Rectal smooth muscle tissue (tissue), 1 donor: ENCODE measurements at regions not wholly inside any gene's neighbourhood (a gene's known extent, or its start where the extent isn't known, plus 50 kb on each side); places are given as distances from the start of the nearest gene placed in this dataset.

Experiments
- H3K27ac ChIP-seq: one replicate; pipeline ENCODE4 v1.7.0; 2013; ENCODE audit warnings: low read depth, low read length, inconsistent platforms
- H3K27me3 ChIP-seq: one replicate; pipeline ENCODE4 v1.7.0; 2013; ENCODE audit warnings: low read length; ENCODE audit not compliant: control insufficient read depth, insufficient read depth
- H3K36me3 ChIP-seq: one replicate; pipeline ENCODE4 v1.7.0; 2013; ENCODE audit warnings: low read length; ENCODE audit not compliant: control insufficient read depth, insufficient read depth
- H3K4me1 ChIP-seq: one replicate; pipeline ENCODE4 v1.7.0; 2013; ENCODE audit warnings: low read length; ENCODE audit not compliant: control insufficient read depth, insufficient read depth
- H3K4me3 ChIP-seq: one replicate; pipeline ENCODE4 v1.7.0; 2013; ENCODE audit warnings: low read length
- H3K9ac ChIP-seq: one replicate; pipeline ENCODE4 v1.7.0; 2013; ENCODE audit warnings: low read length

- H3K27ac ChIP-seq = no peak overlapping the region
- no peaks in the 10 kb centered on the region for H3K27me3 ChIP-seq
- no peaks in the 10 kb centered on the region for H3K4me1 ChIP-seq
- no peak overlapping the region for H3K9ac ChIP-seq
- no peak overlapping the region for H3K4me3 ChIP-seq
- no peaks in the 10 kb centered on the region for H3K36me3 ChIP-seq
Observed at GRCh38 chr1:95551201-95551600, 317.2 kb downstream of the RWDD3 start.

- no peaks in the 10 kb centered on the region for H3K36me3 ChIP-seq
- no peaks in the 10 kb centered on the region for H3K27me3 ChIP-seq
- no peak overlapping the region for H3K9ac ChIP-seq
- H3K4me3 ChIP-seq = no peak overlapping the region
- H3K27ac ChIP-seq = no peak overlapping the region
- H3K4me1 ChIP-seq = no peaks in the 10 kb centered on the region
Observed at GRCh38 chr1:95553595-95553994, 319.6 kb downstream of the RWDD3 start.

- no peaks in the 10 kb centered on the region for H3K4me1 ChIP-seq
- no peak overlapping the region for H3K9ac ChIP-seq
- no peak overlapping the region for H3K27ac ChIP-seq
- no peaks in the 10 kb centered on the region for H3K27me3 ChIP-seq
- no peak overlapping the region for H3K4me3 ChIP-seq
- no peaks in the 10 kb centered on the region for H3K36me3 ChIP-seq
Observed at GRCh38 chr1:95554408-95554807, 320.4 kb downstream of the RWDD3 start.

GRCh38 chr1:95558791-95559190 lies 324.8 kb downstream of the RWDD3 start:
- H3K4me1 ChIP-seq = no peaks in the 10 kb centered on the region
- H3K27ac ChIP-seq = no peak overlapping the region
- H3K27me3 ChIP-seq = no peaks in the 10 kb centered on the region
- H3K4me3 ChIP-seq = no peak overlapping the region
- no peak overlapping the region for H3K9ac ChIP-seq
- no peaks in the 10 kb centered on the region for H3K36me3 ChIP-seq

DNA sequence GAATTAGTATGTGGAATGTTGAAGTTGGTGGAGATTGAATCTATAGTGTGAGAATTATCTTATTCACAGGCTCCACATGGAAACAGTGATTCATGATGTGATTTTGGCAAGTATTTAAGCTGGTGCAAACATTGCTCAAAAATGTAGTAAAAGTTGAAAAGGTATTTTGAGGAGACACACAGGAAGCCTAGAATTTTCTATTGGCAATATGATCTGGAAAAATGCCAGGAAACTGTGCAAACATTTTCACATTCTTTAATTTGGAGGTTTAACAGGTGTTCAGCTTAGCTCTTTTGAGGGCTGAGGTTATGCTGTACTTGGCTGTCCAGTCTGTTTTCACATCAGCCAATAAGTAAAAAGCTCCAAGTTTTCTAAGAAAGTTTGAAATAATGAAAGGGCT lies 327.3 kb downstream of the RWDD3 start:
- H3K4me3 ChIP-seq = no peak overlapping the region
- no peaks in the 10 kb centered on the region for H3K4me1 ChIP-seq
- H3K27ac ChIP-seq = no peak overlapping the region

GRCh38 chr1:95562230-95562629 lies 328.2 kb downstream of the RWDD3 start:
- no peak overlapping the region for H3K4me3 ChIP-seq
- H3K9ac ChIP-seq = no peak overlapping the region

More for the DNA sequence above, 327.3 kb downstream of the RWDD3 start:
- Histone ChIP-seq H3K9ac (no peak overlapping the region), H3K27me3 (no peaks in the 10 kb centered on the region), H3K36me3 (no peaks in the 10 kb centered on the region)

GRCh38 chr1:95572002-95572401 lies 338.0 kb downstream of the RWDD3 start:
- no peak overlapping the region for H3K9ac ChIP-seq
- no peak overlapping the region for H3K27ac ChIP-seq
- no peaks in the 10 kb centered on the region for H3K4me1 ChIP-seq

More at GRCh38 chr1:95562230-95562629, 328.2 kb downstream of the RWDD3 start:
- Histone ChIP-seq H3K36me3 (no peaks in the 10 kb centered on the region), H3K27me3 (no peaks in the 10 kb centered on the region), H3K27ac (no peak overlapping the region), H3K4me1 (no peaks in the 10 kb centered on the region)

DNA sequence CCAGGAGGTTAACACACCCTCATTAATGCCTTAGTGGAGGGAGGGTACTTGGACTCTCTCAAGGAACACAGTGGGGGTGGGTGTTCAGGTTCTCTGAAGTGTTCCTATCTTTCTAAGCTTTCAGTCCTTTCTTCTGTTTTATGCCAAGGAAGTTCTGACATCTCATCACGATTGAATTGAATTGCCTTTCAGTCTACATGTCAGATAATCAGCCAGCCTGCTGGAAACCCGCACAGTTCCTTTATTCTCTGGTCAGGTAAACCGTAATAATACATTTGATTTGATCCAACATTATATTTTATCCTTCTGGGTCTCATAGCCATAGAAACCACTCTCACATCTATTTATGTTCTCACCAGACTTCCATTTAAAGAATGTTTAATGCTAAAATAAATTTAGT lies 339.0 kb downstream of the RWDD3 start:
- no peaks in the 10 kb centered on the region for H3K4me1 ChIP-seq
- H3K27me3 ChIP-seq = no peaks in the 10 kb centered on the region
- no peak overlapping the region for H3K27ac ChIP-seq
- no peaks in the 10 kb centered on the region for H3K36me3 ChIP-seq
- H3K4me3 ChIP-seq = no peak overlapping the region
- H3K9ac ChIP-seq = no peak overlapping the region

More at GRCh38 chr1:95572002-95572401, 338.0 kb downstream of the RWDD3 start:
- no peaks in the 10 kb centered on the region for H3K27me3 ChIP-seq
- H3K4me3 ChIP-seq = no peak overlapping the region
- H3K36me3 ChIP-seq = no peaks in the 10 kb centered on the region

GRCh38 chr1:95575291-95575690 lies 341.3 kb downstream of the RWDD3 start:
- no peaks in the 10 kb centered on the region for H3K36me3 ChIP-seq
- no peak overlapping the region for H3K9ac ChIP-seq
- H3K4me1 ChIP-seq = no peaks in the 10 kb centered on the region
- no peak overlapping the region for H3K4me3 ChIP-seq
- H3K27me3 ChIP-seq = no peaks in the 10 kb centered on the region
- no peak overlapping the region for H3K27ac ChIP-seq

DNA sequence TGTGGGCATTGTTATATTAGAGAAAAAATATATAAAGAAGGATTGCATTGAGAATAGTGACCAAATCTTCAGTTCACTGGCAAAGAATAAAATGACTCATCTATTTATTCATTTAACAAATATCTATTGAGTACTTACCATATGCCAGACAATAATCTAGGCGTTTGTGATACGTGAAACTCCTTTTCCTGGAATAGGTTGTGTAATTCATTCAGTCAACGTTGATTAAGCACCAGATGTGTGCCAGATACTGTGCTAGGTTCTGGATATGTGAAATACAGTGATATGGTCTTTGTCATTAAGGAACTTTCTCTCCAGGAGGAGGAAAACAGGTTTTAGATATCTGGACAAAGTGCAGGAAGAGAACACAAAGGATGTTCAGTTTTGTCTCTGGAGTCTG lies 344.5 kb downstream of the RWDD3 start:
- no peaks in the 10 kb centered on the region for H3K36me3 ChIP-seq
- H3K4me3 ChIP-seq = no peak overlapping the region
- H3K9ac ChIP-seq = no peak overlapping the region
- no peaks in the 10 kb centered on the region for H3K4me1 ChIP-seq
- no peak overlapping the region for H3K27ac ChIP-seq
- H3K27me3 ChIP-seq = no peaks in the 10 kb centered on the region

DNA sequence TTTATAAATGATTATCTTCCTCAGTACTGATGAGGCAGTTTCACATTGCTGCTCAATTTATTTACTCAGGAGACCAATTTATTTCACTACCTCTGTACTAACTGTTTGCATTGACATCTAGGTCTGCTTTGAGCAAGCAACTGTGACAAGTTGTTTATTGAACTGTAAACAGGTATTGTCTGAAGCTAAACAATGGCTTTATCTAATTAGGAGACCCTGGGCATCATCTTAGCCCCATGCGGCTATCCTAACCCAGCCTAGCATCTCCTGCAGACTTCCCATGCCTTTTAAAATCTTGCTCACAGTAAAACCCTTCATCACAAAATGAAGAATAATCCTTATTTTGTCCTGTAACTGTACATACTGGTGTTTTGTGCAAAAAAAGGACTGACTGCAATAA lies 348.2 kb downstream of the RWDD3 start:
- no peaks in the 10 kb centered on the region for H3K36me3 ChIP-seq
- H3K27ac ChIP-seq = no peak overlapping the region
- no peak overlapping the region for H3K4me3 ChIP-seq
- H3K27me3 ChIP-seq = no peaks in the 10 kb centered on the region
- no peak overlapping the region for H3K9ac ChIP-seq
- no peaks in the 10 kb centered on the region for H3K4me1 ChIP-seq

GRCh38 chr1:95582746-95583145 lies 348.7 kb downstream of the RWDD3 start:
- Histone ChIP-seq H3K4me1 (no peaks in the 10 kb centered on the region), H3K9ac (no peak overlapping the region), H3K27me3 (no peaks in the 10 kb centered on the region), H3K27ac (no peak overlapping the region), H3K36me3 (no peaks in the 10 kb centered on the region), H3K4me3 (no peak overlapping the region)

DNA sequence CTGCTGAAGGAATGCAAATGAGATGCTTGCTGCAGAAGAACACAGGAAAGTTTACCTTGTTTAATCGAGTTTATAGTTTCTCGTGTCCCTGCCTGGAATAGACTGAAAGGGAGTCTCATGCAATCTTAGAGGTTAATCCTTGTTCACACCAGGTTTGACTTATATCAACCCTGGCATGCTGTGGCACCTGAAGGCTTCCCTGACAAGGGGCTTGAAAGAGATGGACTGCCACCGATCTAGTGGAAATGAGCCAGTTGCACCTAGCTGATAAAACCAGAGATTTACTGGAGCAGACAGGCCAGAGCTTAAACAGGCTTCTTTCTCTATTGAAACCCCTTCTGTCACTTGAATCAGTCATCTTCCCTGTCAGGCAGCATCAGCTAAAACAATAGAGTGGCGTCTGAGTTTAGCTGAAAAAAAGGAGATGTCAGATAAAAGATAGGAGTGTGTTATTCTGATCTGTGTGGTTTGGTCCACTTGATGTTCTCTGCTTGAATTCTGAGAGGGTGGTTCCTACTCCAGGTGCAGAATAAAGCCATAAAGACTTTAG lies 349.7 kb downstream of the RWDD3 start:
- H3K27ac ChIP-seq = no peak overlapping the region
- no peaks in the 10 kb centered on the region for H3K36me3 ChIP-seq
- H3K4me3 ChIP-seq = no peak overlapping the region
- no peak overlapping the region for H3K9ac ChIP-seq
- no peaks in the 10 kb centered on the region for H3K27me3 ChIP-seq
- no peaks in the 10 kb centered on the region for H3K4me1 ChIP-seq
